NOMO-1 treated with DMSO at 0.1 percent for 48 hours (cell line): ENCODE measurements at regions not wholly inside any gene's neighbourhood (a gene's known extent, or its start where the extent isn't known, plus 50 kb on each side); places are given as distances from the start of the nearest gene placed in this dataset.
A peak's percentile ranks its signal among the peaks of the same experiment; 100 is the strongest.

Source experiments
- DNase-seq: peaks from one replicate; lab custom pipeline; 2025; ENCODE audit not compliant: unreplicated experiment; lab: John Stamatoyannopoulos, UW

DNA sequence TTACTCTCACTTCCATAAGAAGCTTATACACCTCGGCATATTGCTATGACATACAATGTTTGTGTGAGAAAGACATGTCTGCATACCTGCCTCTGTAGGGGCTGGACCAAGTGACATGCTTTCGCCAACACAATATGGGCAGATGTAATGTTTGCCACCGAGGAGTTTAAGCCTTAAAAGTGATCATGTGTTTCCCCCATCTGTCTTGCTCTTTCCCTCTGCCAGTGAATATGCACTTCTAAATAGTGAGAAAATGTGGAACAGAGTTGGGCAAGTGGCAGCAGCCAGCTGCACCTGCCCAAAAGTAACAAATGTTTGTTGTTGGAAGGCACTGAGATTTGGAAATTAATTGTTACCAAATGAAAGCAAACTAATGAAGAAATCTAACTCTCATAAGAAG is 274.8 kb upstream of the BTBD3 start:
- DNase-seq, result no peak

GRCh38 chr20:11646359-11646758 is 271.3 kb upstream of the BTBD3 start:
- no peak for DNase-seq

- no peak for DNase-seq
Measured at GRCh38 chr20:11650566-11650965, 267.1 kb upstream of the BTBD3 start.

DNA sequence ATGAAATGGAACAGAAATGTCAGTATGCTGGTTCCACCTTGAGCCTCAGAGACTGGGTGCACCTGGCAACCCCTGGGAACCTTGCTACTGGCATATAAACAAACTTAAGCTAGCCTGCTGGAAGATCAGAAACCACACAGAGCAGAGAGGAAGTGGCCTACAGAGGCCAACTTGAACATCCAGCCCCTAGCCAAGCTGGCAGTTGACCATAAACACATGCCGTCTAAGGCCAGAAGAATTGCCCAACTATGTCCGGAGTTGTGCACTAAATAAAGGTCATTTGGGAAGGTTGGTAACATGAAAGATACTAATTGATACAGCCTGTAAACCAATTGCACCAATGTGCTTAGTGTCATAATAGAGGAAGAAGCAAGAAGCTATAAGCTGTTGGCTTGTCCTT is 266.6 kb upstream of the BTBD3 start:
- peak; percentile 73 for DNase-seq

DNA sequence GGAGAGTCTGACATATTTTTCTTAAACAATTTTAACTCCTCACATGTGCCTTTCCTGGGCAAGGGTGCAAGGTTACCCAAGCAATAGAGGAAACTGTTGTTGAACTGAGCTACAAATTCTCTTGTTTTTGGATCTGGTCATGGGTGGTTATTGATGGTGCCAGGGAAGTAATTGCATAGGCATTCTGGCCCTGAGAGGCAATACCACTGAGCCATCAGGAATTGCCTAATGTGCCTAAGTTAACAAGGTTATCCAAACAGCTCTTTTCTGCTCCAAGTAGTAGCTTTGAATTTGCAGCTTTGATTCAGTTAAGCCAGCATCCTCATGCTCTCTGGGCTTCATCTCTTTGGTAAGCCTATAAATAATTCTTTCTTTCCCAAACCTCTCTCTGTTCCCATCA is 266.0 kb upstream of the BTBD3 start:
- DNase-seq, result no peak

DNA sequence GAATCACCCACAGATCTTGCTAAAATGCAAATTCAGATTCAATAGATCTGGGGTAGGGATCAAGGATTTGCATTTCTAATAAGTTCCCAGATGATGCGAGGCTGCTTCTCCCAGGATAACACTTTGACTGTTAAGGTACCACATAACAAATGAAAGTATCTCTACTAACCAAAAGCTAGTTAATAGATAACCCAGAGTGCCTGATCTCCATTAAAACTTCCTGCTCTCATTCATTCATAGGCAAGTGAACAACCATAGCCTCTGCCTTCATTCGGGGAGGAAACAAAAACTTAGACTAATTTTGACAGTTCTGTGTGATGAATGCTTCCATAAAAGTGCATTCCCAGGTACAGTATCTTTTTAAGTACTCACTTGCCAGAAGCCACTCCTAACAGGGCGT is 265.6 kb upstream of the BTBD3 start:
- no peak for DNase-seq

DNA sequence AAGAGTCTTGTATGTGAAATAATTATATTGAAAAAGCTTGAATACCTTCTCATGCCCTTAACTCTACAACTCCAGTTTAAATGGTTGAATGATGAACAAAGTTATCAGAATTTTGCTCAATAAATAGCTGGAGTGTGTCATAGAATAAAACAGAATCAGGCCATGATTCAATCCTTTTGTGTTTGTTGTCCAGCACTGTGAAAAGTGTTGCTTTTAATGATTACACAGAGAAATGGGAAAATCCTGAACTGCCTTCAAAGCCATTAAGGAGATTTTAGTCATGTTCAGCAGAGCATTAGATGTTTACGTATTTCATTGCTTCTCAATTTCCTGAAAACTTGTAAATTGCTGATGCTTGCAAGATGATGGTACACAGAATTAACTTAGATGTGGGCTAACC is 262.9 kb upstream of the BTBD3 start:
- DNase-seq, result no peak

- DNase-seq, result no peak
Measured at GRCh38 chr20:11660673-11661072, 257.0 kb upstream of the BTBD3 start.

GRCh38 chr20:11671015-11671511 is 246.6 kb upstream of the BTBD3 start:
- DNase-seq, result no peak

DNA sequence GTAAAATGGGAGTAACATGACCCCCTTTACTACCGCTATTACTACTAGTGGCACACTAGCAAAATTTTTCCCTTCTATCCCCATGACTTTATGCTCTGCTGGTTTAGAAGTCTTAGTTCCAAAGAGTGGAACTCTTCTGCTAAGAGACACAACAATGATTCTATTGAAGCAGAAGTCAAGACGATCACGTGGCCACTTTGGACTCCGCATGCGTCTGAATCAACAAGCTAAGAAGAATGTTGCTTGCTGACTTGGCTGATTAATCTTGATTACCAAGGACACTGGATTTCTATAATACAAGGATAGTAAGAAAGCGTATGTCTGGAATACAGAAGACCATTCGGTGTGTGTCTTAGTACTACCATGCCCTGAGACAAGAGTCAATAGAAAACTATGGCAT is 244.7 kb upstream of the BTBD3 start:
- no peak for DNase-seq

DNA sequence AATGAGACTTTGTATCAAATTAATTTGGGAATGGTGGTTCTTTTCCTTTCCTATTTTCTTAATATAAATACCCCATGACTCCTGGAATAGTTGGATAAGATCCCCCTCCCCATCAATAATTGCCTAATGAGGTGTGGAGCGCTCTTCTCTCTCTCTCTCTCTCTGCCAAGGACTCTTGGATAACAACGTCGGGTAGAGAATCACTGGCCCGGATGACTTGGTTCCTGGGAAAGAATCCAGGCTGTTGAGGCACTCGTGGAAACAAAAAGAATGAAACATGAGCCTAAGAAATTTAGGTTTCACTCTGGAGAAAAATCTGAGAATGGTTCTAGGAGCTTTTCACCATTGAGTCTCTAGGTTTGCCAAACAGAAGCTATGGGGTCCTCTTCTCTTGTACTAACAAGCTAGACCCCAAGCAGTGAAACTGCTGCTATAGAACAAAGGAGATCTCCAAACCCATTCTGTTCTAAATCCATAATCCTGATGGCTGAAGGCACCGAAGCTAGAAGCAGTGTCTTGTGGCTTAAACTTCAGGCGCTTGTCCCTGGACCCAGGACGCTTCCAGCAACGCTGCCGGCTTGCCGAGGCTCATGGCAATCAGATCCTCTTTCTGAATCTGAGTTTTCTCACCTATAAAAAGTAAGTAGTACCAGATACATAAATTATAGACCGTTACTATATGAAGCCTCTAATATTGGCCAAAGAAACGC is 241.6 kb upstream of the BTBD3 start:
- no peak for DNase-seq

GRCh38 chr20:11676630-11677287 is 240.9 kb upstream of the BTBD3 start:
- DNase-seq, result peak; percentile 10

GRCh38 chr20:11677428-11677827 is 240.3 kb upstream of the BTBD3 start:
- no peak for DNase-seq

DNA sequence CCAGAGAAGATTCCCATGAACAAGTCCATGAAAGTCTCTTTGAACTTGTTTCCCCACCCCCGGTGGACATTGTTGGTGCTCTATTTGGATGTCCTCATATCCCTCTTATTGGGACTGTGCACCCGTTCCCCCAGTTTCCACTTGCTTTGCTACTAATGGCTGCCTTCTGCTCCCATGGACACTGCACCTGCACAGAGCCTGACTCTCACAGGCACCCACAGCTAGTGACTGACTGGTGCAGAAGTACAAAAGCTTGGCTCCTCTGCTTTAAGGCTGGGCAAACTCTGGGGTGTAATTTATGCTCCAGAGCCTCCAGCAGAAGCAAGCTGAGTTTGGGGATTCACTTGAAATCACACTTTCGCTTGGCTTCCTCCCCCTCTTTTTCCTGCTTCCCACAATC is 239.9 kb upstream of the BTBD3 start:
- DNase-seq, result no peak

DNA sequence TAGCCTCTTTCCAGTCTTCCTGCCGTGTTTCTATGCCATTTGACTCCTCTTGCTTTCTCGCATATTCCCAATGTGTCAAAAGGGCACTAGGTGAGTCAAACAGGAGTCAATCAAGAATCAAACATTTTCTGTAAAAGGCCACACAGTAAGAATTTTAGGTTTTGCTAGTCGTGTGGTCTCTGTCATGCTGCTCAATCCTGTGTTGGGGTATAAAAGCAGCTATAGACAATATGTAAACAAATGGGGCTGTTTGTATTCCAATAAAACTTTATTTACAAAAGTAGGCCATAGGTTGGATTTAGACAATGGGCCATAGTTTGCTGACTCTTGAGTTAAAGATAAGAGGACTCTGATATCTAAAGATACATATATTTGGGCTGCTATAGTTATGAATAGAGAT is 235.4 kb upstream of the BTBD3 start:
- no peak for DNase-seq

DNA sequence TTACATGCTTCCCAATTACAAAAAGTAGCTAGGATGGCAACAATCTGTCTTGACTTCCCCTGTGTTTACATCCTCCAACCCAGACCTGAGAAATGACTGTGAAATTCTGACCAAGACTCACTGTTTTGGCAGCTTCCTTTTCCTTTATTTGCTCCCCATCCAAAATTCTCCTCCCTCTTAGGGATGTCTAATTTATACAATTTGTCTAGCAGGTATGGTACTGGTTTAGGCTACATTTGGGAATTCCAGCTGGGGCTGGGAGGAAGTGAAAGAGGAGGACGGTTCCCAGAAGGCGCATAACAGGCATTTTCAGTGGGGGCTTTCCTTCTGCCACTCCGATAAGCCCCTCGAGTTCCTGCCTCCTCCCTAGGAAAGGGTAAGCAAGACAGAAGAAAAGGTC is 231.5 kb upstream of the BTBD3 start:
- no peak for DNase-seq

GRCh38 chr20:11686820-11687543 is 230.7 kb upstream of the BTBD3 start:
- no peak for DNase-seq

- DNase-seq, result no peak
Measured at GRCh38 chr20:11687546-11688292, 230.0 kb upstream of the BTBD3 start.

DNA sequence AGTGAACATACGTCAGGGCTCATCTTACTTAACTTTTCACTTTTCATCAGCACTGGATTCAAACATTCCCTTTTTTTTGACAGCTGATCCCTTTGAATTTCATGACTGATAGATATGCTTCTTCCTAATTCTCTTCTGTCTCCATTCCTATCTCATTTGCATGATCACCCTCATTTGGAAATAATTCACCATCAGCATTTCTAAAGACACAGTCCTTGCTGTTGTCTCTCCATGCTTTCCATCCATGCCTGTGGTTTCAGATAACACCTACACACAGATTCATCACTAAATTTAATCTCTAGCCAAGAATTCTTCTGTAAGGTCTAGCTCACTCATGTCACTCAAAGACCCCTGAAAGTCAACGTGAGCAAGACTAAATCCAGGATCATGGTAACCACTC is 228.4 kb upstream of the BTBD3 start:
- DNase-seq, result no peak

DNA sequence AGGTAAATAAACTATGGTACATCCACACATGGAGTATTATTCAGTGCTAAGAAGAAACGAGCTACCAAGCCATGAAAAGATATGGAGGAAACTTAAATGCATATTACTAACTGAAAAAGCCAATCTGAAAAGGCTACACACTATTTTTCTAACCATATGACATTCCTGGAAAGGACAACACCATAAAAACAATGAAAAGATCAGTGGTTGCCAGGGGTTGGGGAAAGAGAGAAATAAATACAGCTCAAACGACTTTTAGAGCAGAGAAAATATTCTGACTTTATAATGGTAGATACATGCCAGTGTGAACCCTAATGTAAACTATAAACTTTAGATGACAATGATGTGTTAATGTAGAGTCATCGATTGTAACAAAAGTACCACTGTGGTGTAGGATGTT is 225.9 kb upstream of the BTBD3 start:
- DNase-seq, result no peak

DNA sequence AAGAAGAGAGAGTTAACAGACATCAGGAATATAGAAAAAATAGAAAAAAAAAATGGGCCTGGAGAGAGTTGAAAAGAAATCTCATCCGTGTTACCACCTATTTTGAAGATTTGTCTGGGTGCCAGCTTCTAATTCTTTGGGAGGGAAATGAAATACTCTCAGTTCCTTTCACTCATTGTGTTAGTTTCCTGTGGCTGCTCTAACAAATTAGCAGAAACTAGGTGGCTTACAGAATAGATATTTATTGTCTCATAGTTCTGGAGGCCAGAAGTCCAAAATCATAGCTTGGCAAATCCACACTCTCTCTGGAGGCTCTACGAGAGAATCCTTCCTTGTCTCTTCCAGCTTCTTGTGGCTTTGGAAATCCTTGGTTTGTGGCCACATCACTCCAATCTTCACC is 225.1 kb upstream of the BTBD3 start:
- DNase-seq, result no peak
